HepG2 (cell line): ENCODE measurements at regions not wholly inside any gene's neighbourhood (a gene's known extent, or its start where the extent isn't known, plus 50 kb on each side); places are given as distances from the start of the nearest gene placed in this dataset.

Experiments
- ATAC-seq: fragments of 200-7000 bp; cut with Tn5 transposase; 3 replicates; pipeline ENCODE4 v1.9.1; 2020; ENCODE audit warnings: mild to moderate bottlenecking, moderate library complexity
- BruUV-seq: library from RNA; stranded (reverse); fragments of 400-500 nt; replicated peaks from 2 replicates; lab custom pipeline; 2021; lab: Mats Ljungman, UMichigan
- CTCF ChIA-PET: fragments of 300-600 bp; formaldehyde crosslinking; extraction: SDS; loops from one replicate; lab custom pipeline; 2021; ENCODE audit warnings: low total read pairs, inconsistent platforms, low intra/inter-chr PET ratio; lab: Yijun Ruan, JAX
- POLR2A ChIA-PET: fragments of 350-600 bp; sonication (Branson Sonifier 250); formaldehyde crosslinking; loops from one replicate; lab custom pipeline; 2020; ENCODE audit warnings: antibody characterized with exemption, inconsistent platforms; lab: Yijun Ruan, JAX
- DNase-seq: peaks from one replicate; pipeline ENCODE4 v3.0.0-alpha.2; 2015; ENCODE audit warnings: low spot score
- FAIRE-seq: peaks from 3 replicates; lab custom pipeline; 2011; peaks lifted over from hg19 to GRCh38; lab: Jason Lieb, UNC
- H2AFZ ChIP-seq: one replicate; pipeline ENCODE4 v1.6.1; 2011; ENCODE audit warnings: low read length, inconsistent platforms
- H3K27ac ChIP-seq: fragments of 300-600 bp; 3 replicates; pipeline ENCODE4 v1.8.0; 2011; ENCODE audit warnings: mixed run types, mild to moderate bottlenecking, mixed read lengths, low read length, inconsistent platforms; ENCODE audit not compliant: insufficient read depth; ENCODE audit errors: extremely low read length
- H3K27me3 ChIP-seq, 2 experiments: fragments of 200-600 bp in 1 of 2; 2 replicates in 1 of 2; 3 replicates in 1 of 2; pipeline versions ENCODE4 v1.6.0 to v1.8.0; 2011; ENCODE audit warnings: low read length in 2 of 2, mild to moderate bottlenecking in 2 of 2, moderate library complexity in 2 of 2, inconsistent platforms in 1 of 2; ENCODE audit not compliant: insufficient read depth in 2 of 2, control insufficient read depth in 1 of 2
- H3K36me3 ChIP-seq, 2 experiments: fragments of 200-600 bp in 1 of 2; replicated peaks in 1 of 2; 2 replicates in 1 of 2; 3 replicates in 1 of 2; pipeline versions ENCODE4 v1.5.1 to v1.8.0; 2011; ENCODE audit warnings: low read length in 2 of 2, inconsistent platforms in 1 of 2; ENCODE audit not compliant: insufficient read depth in 2 of 2, control insufficient read depth in 1 of 2
- H3K4me1 ChIP-seq: 2 replicates; pipeline ENCODE4 v1.5.1; 2012; ENCODE audit warnings: low read length, inconsistent platforms; ENCODE audit not compliant: insufficient read depth
- H3K4me2 ChIP-seq: 2 replicates; pipeline ENCODE4 v1.6.0; 2011; ENCODE audit warnings: low read depth, low read length, inconsistent platforms
- H3K4me3 ChIP-seq, 3 experiments: fragments of 200-600 bp in 1 of 3; sonication (generic), shearing (Covaris generic) in 1 of 3; replicated peaks in 1 of 3; 2 replicates each; pipeline ENCODE4 v1.5.1; 2011 to 2016; ENCODE audit warnings: low read length in 3 of 3, inconsistent platforms in 2 of 3, low read depth in 2 of 3, mild to moderate bottlenecking in 2 of 3, control low read depth in 1 of 3, mixed read lengths in 1 of 3; ENCODE audit not compliant: insufficient read depth in 1 of 3
- H3K79me2 ChIP-seq: one replicate; pipeline ENCODE4 v1.6.1; 2011; ENCODE audit warnings: low read length, inconsistent platforms; ENCODE audit not compliant: insufficient read depth
- H3K9ac ChIP-seq: 2 replicates; pipeline ENCODE4 v1.6.0; 2011; ENCODE audit warnings: mild to moderate bottlenecking, low read depth, low read length, inconsistent platforms; ENCODE audit not compliant: insufficient read depth
- H3K9me3 ChIP-seq: 2 replicates; pipeline ENCODE4 v1.5.1; 2012; ENCODE audit warnings: mild to moderate bottlenecking, low read length
- H4K20me1 ChIP-seq: 2 replicates; pipeline ENCODE4 v1.6.0; 2011; ENCODE audit warnings: inconsistent platforms, mild to moderate bottlenecking, low read length, moderate library complexity; ENCODE audit not compliant: insufficient read depth
- ARID3A ChIP-seq: IDR thresholded peaks from 2 replicates; pipeline ENCODE4 v1.6.1; 2012; ENCODE audit warnings: low read depth, low read length, improper control_type of control experiment
- FOXJ3 ChIP-seq: sonication (generic); formaldehyde crosslinking; IDR thresholded peaks from 2 replicates; pipeline ENCODE4 v1.4.0; 2020; ENCODE audit warnings: missing genetic modification reagents, mild to moderate bottlenecking, borderline replicate concordance
- GABPA ChIP-seq, 2 experiments: IDR thresholded peaks; 2 replicates each; pipeline ENCODE4 v1.6.1; 2011 to 2016; ENCODE audit warnings: low read depth in 2 of 2, low read length in 1 of 2, missing biosample characterization in 1 of 2, missing genetic modification characterization in 1 of 2
- HINFP ChIP-seq: sonication (generic); formaldehyde crosslinking; IDR thresholded peaks from 2 replicates; pipeline ENCODE4 v1.4.0; 2020; ENCODE audit warnings: low read depth, mild to moderate bottlenecking, missing genetic modification reagents
- KDM4B ChIP-seq: sonication (generic); formaldehyde crosslinking; IDR thresholded peaks from 2 replicates; pipeline ENCODE4 v1.4.0; 2020; ENCODE audit warnings: missing genetic modification reagents
- NRL ChIP-seq: sonication (generic); formaldehyde crosslinking; IDR thresholded peaks from 2 replicates; pipeline ENCODE4 v1.5.0; 2020; ENCODE audit warnings: missing genetic modification reagents, mild to moderate bottlenecking, moderate library complexity, borderline replicate concordance
- PAX8 ChIP-seq: sonication (generic); formaldehyde crosslinking; IDR thresholded peaks from 2 replicates; pipeline ENCODE4 v1.8.0; 2022; ENCODE audit warnings: mild to moderate bottlenecking, missing genetic modification reagents, borderline replicate concordance
- RXRB ChIP-seq: IDR thresholded peaks from 2 replicates; pipeline ENCODE4 v1.6.1; 2016; ENCODE audit warnings: borderline replicate concordance, missing genetic modification reagents, missing compliant biosample characterization
- SOX13 ChIP-seq, 3 experiments: fragments of 450-650 bp in 1 of 3; sonication (generic) in 1 of 3; formaldehyde crosslinking in 1 of 3; IDR thresholded peaks in 2 of 3; conservative IDR thresholded peaks in 1 of 3; 2 replicates each; pipeline versions ENCODE4 v1.5.0 to v1.6.1; 2016 to 2020; ENCODE audit warnings: antibody characterized with exemption in 1 of 3, mild to moderate bottlenecking in 1 of 3, missing compliant biosample characterization in 1 of 3, missing genetic modification reagents in 1 of 3, moderate library complexity in 1 of 3
- ZFP1 ChIP-seq: IDR thresholded peaks from 2 replicates; pipeline ENCODE4 v1.6.1; 2016
- ZNF354B ChIP-seq: sonication (generic); formaldehyde crosslinking; IDR thresholded peaks from 2 replicates; pipeline ENCODE4 v1.8.0; 2022; ENCODE audit warnings: mild to moderate bottlenecking, missing genetic modification reagents
- ZNF644 ChIP-seq: IDR thresholded peaks from 2 replicates; pipeline ENCODE4 v1.6.1; 2016; ENCODE audit warnings: low read depth
- WGBS: methylation state at CpG from one replicate; pipeline ENCODE4 v1.1.6; 2017; ENCODE audit warnings: low lambda C conversion rate; 5-methylcytosine and 5-hydroxymethylcytosine counted together
- in situ Hi-C: cut with HindIII; loops from 2 replicates; pipeline ENCODE4 v1.10.0; 2017; ENCODE audit warnings: low pct_unique_long_range_greater_than_20kb; ENCODE audit not compliant: extremely low pct_ligation_motif_present
- intact Hi-C: fragments of 100-400 bp; cut with micrococcal nuclease; formaldehyde crosslinking; loops from one replicate; pipeline ENCODE4 v1.10.0; 2022; ENCODE audit not compliant: unreplicated experiment
- TF ChIP-seq, protein P1 (sequence below): IDR thresholded peaks from 2 replicates; pipeline ENCODE4 v1.4.0; 2020; ENCODE audit warnings: mild to moderate bottlenecking, missing genetic modification reagents
- TF ChIP-seq, protein P2 (sequence below): sonication (generic); formaldehyde crosslinking; IDR thresholded peaks from 2 replicates; pipeline ENCODE4 v1.4.0; 2020; ENCODE audit warnings: missing genetic modification reagents, mild to moderate bottlenecking, borderline replicate concordance

- H4K20me1 ChIP-seq, result no peaks in the 10 kb centered on the region
- no peak overlapping the region for H3K9ac ChIP-seq
- no peaks in the 10 kb centered on the region for H3K36me3 ChIP-seq
- ATAC-seq (no peak), DNase-seq (peak; percentile 58), FAIRE-seq (no peak)
- in situ Hi-C loops, result no loop called here
- no TSS peak for BruUV-seq
- peak overlapping the region; percentile 10; the same call in 1 of the 2 replicates for H3K4me2 ChIP-seq
- H2AFZ ChIP-seq, result no peak overlapping the region
- peaks cover 56% of the 10 kb centered on the region for H3K4me1 ChIP-seq
- intact Hi-C loops, result no loop called here
- no peaks in the 10 kb centered on the region for H3K79me2 ChIP-seq
- ChIA-PET POLR2A (interaction anchor here (1.8 kb wide), 1 partner anchor 15 kb away, joined by 7 read pairs; no protein-coding TSS in a partner anchor), CTCF (no interaction called here)
- H3K9me3 ChIP-seq, result no peaks in the 10 kb centered on the region
- H3K27me3 ChIP-seq, result no peaks in the 10 kb centered on the region
- WGBS, result 68% methylated on average over 3 of the region's 3 CpGs
- H3K4me3 ChIP-seq, result no peak overlapping the region
- H3K27ac ChIP-seq, result no peak overlapping the region
- TF ChIP-seq ZNF354B (CRISPR knock-in tag), result no peak
- TF ChIP-seq FOXJ3 (CRISPR knock-in tag), result no peak
- TF ChIP-seq ARID3A, result peak; percentile 40; the same call in 1 of the 2 replicates
- TF ChIP-seq RXRB (CRISPR knock-in tag), result peak; percentile 14; the same call in 1 of the 2 replicates
- TF ChIP-seq, protein P1, sequence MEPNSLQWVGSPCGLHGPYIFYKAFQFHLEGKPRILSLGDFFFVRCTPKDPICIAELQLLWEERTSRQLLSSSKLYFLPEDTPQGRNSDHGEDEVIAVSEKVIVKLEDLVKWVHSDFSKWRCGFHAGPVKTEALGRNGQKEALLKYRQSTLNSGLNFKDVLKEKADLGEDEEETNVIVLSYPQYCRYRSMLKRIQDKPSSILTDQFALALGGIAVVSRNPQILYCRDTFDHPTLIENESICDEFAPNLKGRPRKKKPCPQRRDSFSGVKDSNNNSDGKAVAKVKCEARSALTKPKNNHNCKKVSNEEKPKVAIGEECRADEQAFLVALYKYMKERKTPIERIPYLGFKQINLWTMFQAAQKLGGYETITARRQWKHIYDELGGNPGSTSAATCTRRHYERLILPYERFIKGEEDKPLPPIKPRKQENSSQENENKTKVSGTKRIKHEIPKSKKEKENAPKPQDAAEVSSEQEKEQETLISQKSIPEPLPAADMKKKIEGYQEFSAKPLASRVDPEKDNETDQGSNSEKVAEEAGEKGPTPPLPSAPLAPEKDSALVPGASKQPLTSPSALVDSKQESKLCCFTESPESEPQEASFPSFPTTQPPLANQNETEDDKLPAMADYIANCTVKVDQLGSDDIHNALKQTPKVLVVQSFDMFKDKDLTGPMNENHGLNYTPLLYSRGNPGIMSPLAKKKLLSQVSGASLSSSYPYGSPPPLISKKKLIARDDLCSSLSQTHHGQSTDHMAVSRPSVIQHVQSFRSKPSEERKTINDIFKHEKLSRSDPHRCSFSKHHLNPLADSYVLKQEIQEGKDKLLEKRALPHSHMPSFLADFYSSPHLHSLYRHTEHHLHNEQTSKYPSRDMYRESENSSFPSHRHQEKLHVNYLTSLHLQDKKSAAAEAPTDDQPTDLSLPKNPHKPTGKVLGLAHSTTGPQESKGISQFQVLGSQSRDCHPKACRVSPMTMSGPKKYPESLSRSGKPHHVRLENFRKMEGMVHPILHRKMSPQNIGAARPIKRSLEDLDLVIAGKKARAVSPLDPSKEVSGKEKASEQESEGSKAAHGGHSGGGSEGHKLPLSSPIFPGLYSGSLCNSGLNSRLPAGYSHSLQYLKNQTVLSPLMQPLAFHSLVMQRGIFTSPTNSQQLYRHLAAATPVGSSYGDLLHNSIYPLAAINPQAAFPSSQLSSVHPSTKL (CRISPR knock-in tag), result peak; percentile 46; the same call in 1 of the 2 replicates
- no peak for TF ChIP-seq NRL
- TF ChIP-seq, protein P2, sequence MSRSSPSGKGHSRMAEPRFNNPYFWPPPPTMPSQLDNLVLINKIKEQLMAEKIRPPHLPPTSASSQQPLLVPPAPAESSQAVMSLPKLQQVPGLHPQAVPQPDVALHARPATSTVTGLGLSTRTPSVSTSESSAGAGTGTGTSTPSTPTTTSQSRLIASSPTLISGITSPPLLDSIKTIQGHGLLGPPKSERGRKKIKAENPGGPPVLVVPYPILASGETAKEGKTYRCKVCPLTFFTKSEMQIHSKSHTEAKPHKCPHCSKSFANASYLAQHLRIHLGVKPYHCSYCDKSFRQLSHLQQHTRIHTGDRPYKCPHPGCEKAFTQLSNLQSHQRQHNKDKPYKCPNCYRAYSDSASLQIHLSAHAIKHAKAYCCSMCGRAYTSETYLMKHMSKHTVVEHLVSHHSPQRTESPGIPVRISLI (CRISPR knock-in tag), result peak; percentile 82
- no peak for TF ChIP-seq SOX13 (IDR thresholded peaks at IDR 0.05)
- TF ChIP-seq SOX13 (CRISPR knock-in tag; conservative IDR thresholded peaks at IDR 0.05 in 1 of 2, IDR thresholded peaks at IDR 0.05 in 1 of 2), result peak in 1 of 2 experiments; percentile 49; a peak in 1 of 4 replicates
- TF ChIP-seq ZNF644 (CRISPR knock-in tag), result peak; percentile 58; the same call in 1 of the 2 replicates
- no peak for TF ChIP-seq KDM4B
- TF ChIP-seq GABPA (IDR thresholded peaks at IDR 0.05; ENCODE audit: low read depth, low read length), result no peak
- TF ChIP-seq GABPA (CRISPR knock-in tag; IDR thresholded peaks at IDR 0.05; ENCODE audit: low read depth), result peak; percentile 15; the same call in 1 of the 2 replicates
- no peak for TF ChIP-seq ZFP1
- no peak for TF ChIP-seq HINFP
- TF ChIP-seq PAX8 (CRISPR knock-in tag), result no peak
Measured at GRCh38 chr5:92930057-92930456, 651.0 kb downstream of the NR2F1-AS1 start.
